Astrocyte (in vitro differentiated cells and primary cell): ENCODE measurements at regions not wholly inside any gene's neighbourhood (a gene's known extent, or its start where the extent isn't known, plus 50 kb on each side); places are given as distances from the start of the nearest gene placed in this dataset.

Experiments
- DNase-seq: peaks from one replicate; pipeline ENCODE4 v3.0.0-alpha.2; 2010; ENCODE audit warnings: low read depth
- FAIRE-seq: peaks from 2 replicates; lab custom pipeline; 2011; peaks lifted over from hg19 to GRCh38; lab: Jason Lieb, UNC
- H2AFZ ChIP-seq: 2 replicates; pipeline ENCODE4 v1.6.0; 2012; ENCODE audit warnings: low read depth, low read length, inconsistent platforms
- H3K27ac ChIP-seq: 2 replicates; pipeline ENCODE4 v1.5.1; 2011; ENCODE audit warnings: low read depth, low read length, inconsistent platforms
- H3K27me3 ChIP-seq: 2 replicates; pipeline ENCODE4 v1.6.0; 2011; ENCODE audit warnings: low read length, inconsistent platforms; ENCODE audit not compliant: insufficient read depth
- H3K36me3 ChIP-seq: 2 replicates; pipeline ENCODE4 v1.5.1; 2011; ENCODE audit warnings: low read length, inconsistent platforms; ENCODE audit not compliant: insufficient read depth
- H3K4me1 ChIP-seq: 2 replicates; pipeline ENCODE4 v1.5.1; 2011; ENCODE audit warnings: low read length, inconsistent platforms; ENCODE audit not compliant: insufficient read depth
- H3K4me2 ChIP-seq: 2 replicates; pipeline ENCODE4 v1.6.0; 2012; ENCODE audit warnings: low read length, inconsistent platforms
- H3K4me3 ChIP-seq: 2 replicates; pipeline ENCODE4 v1.5.1; 2011; ENCODE audit warnings: low read depth, mild to moderate bottlenecking, low read length, inconsistent platforms; ENCODE audit not compliant: insufficient read depth
- H3K79me2 ChIP-seq: 2 replicates; pipeline ENCODE4 v1.6.0; 2012; ENCODE audit warnings: mild to moderate bottlenecking, low read length, inconsistent platforms; ENCODE audit not compliant: insufficient read depth
- H3K9ac ChIP-seq: 2 replicates; pipeline ENCODE4 v1.6.0; 2012; ENCODE audit warnings: mild to moderate bottlenecking, low read length, inconsistent platforms
- H3K9me3 ChIP-seq: 2 replicates; pipeline ENCODE4 v1.5.1; 2012; ENCODE audit warnings: low read depth, mild to moderate bottlenecking, low read length, inconsistent platforms; ENCODE audit not compliant: insufficient read depth
- H4K20me1 ChIP-seq: 2 replicates; pipeline ENCODE4 v1.6.0; 2012; ENCODE audit warnings: low read length, inconsistent platforms; ENCODE audit not compliant: insufficient read depth
- H3K27ac Mint-ChIP-seq: one replicate; pipeline ENCODE4 v1.8.0; 2021; ENCODE audit warnings: mild to moderate bottlenecking, mixed read lengths; ENCODE audit not compliant: unreplicated experiment
- H3K27me3 Mint-ChIP-seq: one replicate; pipeline ENCODE4 v1.8.0; 2021; ENCODE audit warnings: low read depth, mixed read lengths; ENCODE audit not compliant: unreplicated experiment
- H3K36me3 Mint-ChIP-seq: one replicate; pipeline ENCODE4 v1.8.0; 2021; ENCODE audit warnings: low read depth, mixed read lengths; ENCODE audit not compliant: unreplicated experiment
- H3K4me1 Mint-ChIP-seq: one replicate; pipeline ENCODE4 v1.8.0; 2021; ENCODE audit warnings: low read depth, mixed read lengths; ENCODE audit not compliant: unreplicated experiment
- H3K4me3 Mint-ChIP-seq: one replicate; pipeline ENCODE4 v1.8.0; 2021; ENCODE audit warnings: mild to moderate bottlenecking, moderate library complexity, mixed read lengths; ENCODE audit not compliant: unreplicated experiment
- H3K9me3 Mint-ChIP-seq: one replicate; pipeline ENCODE4 v1.8.0; 2021; ENCODE audit warnings: mild to moderate bottlenecking, mixed read lengths; ENCODE audit not compliant: unreplicated experiment
- EZH2 ChIP-seq: IDR thresholded peaks from 2 replicates; pipeline ENCODE4 v1.6.1; 2012; ENCODE audit warnings: mild to moderate bottlenecking, low read length, inconsistent platforms; ENCODE audit not compliant: insufficient read depth
- TF ChIP-seq, protein P1 (sequence below): IDR thresholded peaks from 2 replicates; pipeline ENCODE4 v1.5.1; 2011; ENCODE audit warnings: low read depth, mild to moderate bottlenecking, inconsistent platforms, low read length, moderate library complexity; ENCODE audit not compliant: insufficient read depth

DNA sequence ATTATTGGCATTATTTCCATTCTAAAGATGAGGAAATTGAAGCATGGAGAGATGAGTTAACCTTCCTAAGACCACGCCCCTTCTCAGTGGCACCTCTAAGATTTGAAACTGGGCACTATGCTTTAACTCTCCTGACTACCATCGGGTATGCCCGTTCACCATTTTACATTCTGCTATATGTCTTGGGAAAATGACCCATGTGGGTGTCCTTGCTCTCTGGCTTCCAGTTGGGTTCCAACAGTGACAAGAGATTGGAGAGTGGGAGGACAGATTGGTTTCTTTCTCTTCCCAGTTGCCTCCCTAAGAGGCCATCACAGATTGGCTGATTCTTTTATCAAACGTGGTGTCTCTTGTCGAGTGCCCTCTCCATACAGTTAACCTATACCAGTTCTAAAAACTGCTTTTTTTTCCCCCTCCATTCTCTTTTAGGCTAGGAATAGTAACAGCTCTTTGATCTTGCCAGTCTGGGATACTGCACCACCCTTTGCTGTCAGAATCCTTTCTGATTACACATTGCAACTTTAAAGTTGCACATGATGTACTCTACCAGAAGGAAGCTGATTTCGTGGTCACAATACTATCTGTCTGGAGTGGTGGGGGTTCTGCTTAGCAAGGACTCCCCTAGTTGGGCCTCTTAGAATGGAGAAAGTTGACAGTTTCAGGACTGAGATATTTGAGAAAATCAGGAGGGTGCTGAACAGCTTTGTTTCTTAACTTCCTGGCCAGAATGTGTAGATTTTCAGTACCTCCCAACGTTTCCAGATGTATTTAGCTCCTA is 88.0 kb upstream of the ELOVL5 start:
- peak; percentile 45 for DNase-seq
- Mint-ChIP-seq H3K27me3 (no peaks in the 10 kb centered on the region), H3K36me3 (no peaks in the 10 kb centered on the region), H3K27ac (peak overlapping the region; percentile 85), H3K4me3 (no peak overlapping the region), H3K4me1 (peaks cover 31% of the 10 kb centered on the region), H3K9me3 (no peaks in the 10 kb centered on the region)
- no peaks in the 10 kb centered on the region for H3K9me3 ChIP-seq
- no peak for FAIRE-seq
- H3K9ac ChIP-seq, result peak overlapping the region; percentile 15
- no peaks in the 10 kb centered on the region for H3K79me2 ChIP-seq
- H3K4me2 ChIP-seq, result peak overlapping the region; percentile 36
- H3K27ac ChIP-seq, result peak overlapping the region; percentile 25
- H3K4me1 ChIP-seq, result peaks cover 6% of the 10 kb centered on the region
- H4K20me1 ChIP-seq, result no peaks in the 10 kb centered on the region
- H3K36me3 ChIP-seq, result no peaks in the 10 kb centered on the region
- H3K4me3 ChIP-seq, result no peak overlapping the region
- H3K27me3 ChIP-seq, result no peaks in the 10 kb centered on the region
- H2AFZ ChIP-seq, result peak overlapping the region; percentile 3
- TF ChIP-seq, protein P1, sequence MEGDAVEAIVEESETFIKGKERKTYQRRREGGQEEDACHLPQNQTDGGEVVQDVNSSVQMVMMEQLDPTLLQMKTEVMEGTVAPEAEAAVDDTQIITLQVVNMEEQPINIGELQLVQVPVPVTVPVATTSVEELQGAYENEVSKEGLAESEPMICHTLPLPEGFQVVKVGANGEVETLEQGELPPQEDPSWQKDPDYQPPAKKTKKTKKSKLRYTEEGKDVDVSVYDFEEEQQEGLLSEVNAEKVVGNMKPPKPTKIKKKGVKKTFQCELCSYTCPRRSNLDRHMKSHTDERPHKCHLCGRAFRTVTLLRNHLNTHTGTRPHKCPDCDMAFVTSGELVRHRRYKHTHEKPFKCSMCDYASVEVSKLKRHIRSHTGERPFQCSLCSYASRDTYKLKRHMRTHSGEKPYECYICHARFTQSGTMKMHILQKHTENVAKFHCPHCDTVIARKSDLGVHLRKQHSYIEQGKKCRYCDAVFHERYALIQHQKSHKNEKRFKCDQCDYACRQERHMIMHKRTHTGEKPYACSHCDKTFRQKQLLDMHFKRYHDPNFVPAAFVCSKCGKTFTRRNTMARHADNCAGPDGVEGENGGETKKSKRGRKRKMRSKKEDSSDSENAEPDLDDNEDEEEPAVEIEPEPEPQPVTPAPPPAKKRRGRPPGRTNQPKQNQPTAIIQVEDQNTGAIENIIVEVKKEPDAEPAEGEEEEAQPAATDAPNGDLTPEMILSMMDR, result no peak
- no peak for TF ChIP-seq EZH2

DNA sequence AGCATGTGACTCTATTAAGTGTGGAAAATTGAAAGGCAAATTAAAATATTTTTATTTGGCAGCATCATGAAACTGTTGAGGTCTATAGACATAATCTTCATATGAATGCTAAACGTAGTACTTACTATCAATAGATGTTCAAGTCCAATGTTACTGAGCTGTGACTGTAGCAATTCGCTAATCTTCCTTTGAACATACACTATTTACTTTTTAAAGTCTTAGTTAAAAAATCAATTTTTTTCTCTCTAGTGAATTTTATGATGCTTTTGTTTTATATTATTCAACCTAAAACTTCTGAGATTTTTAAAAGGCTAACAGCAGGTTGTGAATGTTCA is 85.2 kb upstream of the ELOVL5 start:
- H3K9me3 ChIP-seq, result no peaks in the 10 kb centered on the region
- no peaks in the 10 kb centered on the region for H3K36me3 Mint-ChIP-seq
- TF ChIP-seq, protein P1, result no peak
- no peak for TF ChIP-seq EZH2
- H3K27ac Mint-ChIP-seq, result no peak overlapping the region
- H3K9me3 Mint-ChIP-seq, result no peaks in the 10 kb centered on the region
- FAIRE-seq (no peak), DNase-seq (no peak)
- H3K4me2 ChIP-seq, result no peak overlapping the region
- H3K79me2 ChIP-seq, result no peaks in the 10 kb centered on the region
- H3K4me3 ChIP-seq, result no peak overlapping the region
- peaks cover 24% of the 10 kb centered on the region for H3K4me1 Mint-ChIP-seq
- H3K9ac ChIP-seq, result no peak overlapping the region
- H3K27me3 ChIP-seq, result no peaks in the 10 kb centered on the region
- no peaks in the 10 kb centered on the region for H4K20me1 ChIP-seq
- H2AFZ ChIP-seq, result no peak overlapping the region
- no peak overlapping the region for H3K27ac ChIP-seq
- peaks cover 3% of the 10 kb centered on the region for H3K4me1 ChIP-seq
- H3K27me3 Mint-ChIP-seq, result no peaks in the 10 kb centered on the region
- H3K4me3 Mint-ChIP-seq, result no peak overlapping the region
- no peaks in the 10 kb centered on the region for H3K36me3 ChIP-seq

DNA sequence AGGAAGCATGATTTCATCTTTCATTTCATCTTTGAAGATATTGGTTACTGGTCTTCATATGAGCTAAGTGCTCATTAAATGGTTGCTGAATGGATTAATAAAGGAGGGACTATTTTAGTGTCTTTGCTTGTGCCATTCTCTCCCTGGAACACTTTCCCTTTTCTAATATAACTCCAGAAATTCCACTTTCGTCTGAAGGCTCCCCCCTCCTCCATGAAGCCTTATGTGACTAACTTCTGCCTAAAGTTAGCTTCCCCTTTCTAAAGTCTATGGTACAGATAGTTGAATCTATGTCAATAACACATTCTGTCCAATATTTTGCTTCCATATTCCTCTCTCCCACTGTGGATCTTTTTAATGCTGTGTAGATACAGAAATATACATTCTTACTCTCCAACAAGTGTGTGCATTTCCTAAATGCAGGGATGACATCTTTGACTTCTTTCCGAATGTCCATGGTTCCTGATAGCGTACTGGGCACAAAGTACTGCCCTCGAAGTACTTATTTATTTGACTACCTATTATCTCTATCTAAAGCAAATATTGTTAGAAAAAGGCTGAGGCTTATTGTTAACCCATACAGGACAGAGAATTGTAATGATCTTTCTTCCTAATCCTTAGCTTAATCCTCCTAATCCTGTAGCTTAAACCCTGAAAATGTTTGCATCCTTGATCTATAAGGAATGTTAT is 84.7 kb upstream of the ELOVL5 start:
- no peaks in the 10 kb centered on the region for H3K9me3 ChIP-seq
- DNase-seq (no peak), FAIRE-seq (no peak)
- H3K79me2 ChIP-seq, result no peaks in the 10 kb centered on the region
- H3K4me1 Mint-ChIP-seq, result peaks cover 24% of the 10 kb centered on the region
- H3K4me2 ChIP-seq, result no peak overlapping the region
- H4K20me1 ChIP-seq, result no peaks in the 10 kb centered on the region
- H3K9ac ChIP-seq, result no peak overlapping the region
- H3K9me3 Mint-ChIP-seq, result no peaks in the 10 kb centered on the region
- H3K4me3 ChIP-seq, result no peak overlapping the region
- H3K27me3 ChIP-seq, result no peaks in the 10 kb centered on the region
- H3K4me3 Mint-ChIP-seq, result no peak overlapping the region
- no peaks in the 10 kb centered on the region for H3K36me3 ChIP-seq
- peak overlapping the region; percentile 89 for H3K27ac Mint-ChIP-seq
- no peaks in the 10 kb centered on the region for H3K27me3 Mint-ChIP-seq
- peaks cover 3% of the 10 kb centered on the region for H3K4me1 ChIP-seq
- no peak for TF ChIP-seq EZH2
- TF ChIP-seq, protein P1, result no peak
- H3K27ac ChIP-seq, result no peak overlapping the region
- H3K36me3 Mint-ChIP-seq, result no peaks in the 10 kb centered on the region
- no peak overlapping the region for H2AFZ ChIP-seq
